Osteoblast (primary cell): ENCODE measurements at regions not wholly inside any gene's neighbourhood (a gene's known extent, or its start where the extent isn't known, plus 50 kb on each side); places are given as distances from the start of the nearest gene placed in this dataset.

Experiments used
- DNase-seq: peaks from one replicate; pipeline ENCODE4 v3.0.0; 2011; ENCODE audit warnings: low spot score, mixed read lengths; ENCODE audit not compliant: insufficient read length; ENCODE audit errors: missing footprints
- H2AFZ ChIP-seq: 2 replicates; pipeline ENCODE4 v1.6.0; 2011; ENCODE audit warnings: mild to moderate bottlenecking, low read length
- H3K27ac ChIP-seq: 2 replicates; pipeline ENCODE4 v1.5.1; 2011; ENCODE audit warnings: mild to moderate bottlenecking, low read depth, low read length, moderate library complexity
- H3K27me3 ChIP-seq: 2 replicates; pipeline ENCODE4 v1.6.0; 2012; ENCODE audit warnings: mild to moderate bottlenecking, control low read depth, inconsistent platforms, low read length, moderate library complexity; ENCODE audit not compliant: insufficient read depth
- H3K36me3 ChIP-seq: 2 replicates; pipeline ENCODE4 v1.5.1; 2011; ENCODE audit warnings: mild to moderate bottlenecking, low read length, control low read depth, moderate library complexity; ENCODE audit not compliant: insufficient read depth
- H3K4me1 ChIP-seq: 2 replicates; pipeline ENCODE4 v1.5.1; 2011; ENCODE audit warnings: mild to moderate bottlenecking, low read length, control low read depth, moderate library complexity; ENCODE audit not compliant: insufficient read depth
- H3K4me2 ChIP-seq: 2 replicates; pipeline ENCODE4 v1.6.0; 2011; ENCODE audit warnings: mild to moderate bottlenecking, low read length; ENCODE audit not compliant: insufficient read depth
- H3K4me3 ChIP-seq: fragments of 200-600 bp; sonication (generic); 3 replicates; pipeline ENCODE4 v1.5.1; 2012; ENCODE audit warnings: mild to moderate bottlenecking, low read length, inconsistent platforms; ENCODE audit not compliant: insufficient read depth
- H3K79me2 ChIP-seq: 2 replicates; pipeline ENCODE4 v1.6.0; 2012; ENCODE audit warnings: mild to moderate bottlenecking, low read length, control low read depth, inconsistent platforms; ENCODE audit not compliant: insufficient read depth
- H3K9me3 ChIP-seq: 2 replicates; pipeline ENCODE4 v1.5.1; 2011; ENCODE audit warnings: low read depth, low read length, control low read depth
- H4K20me1 ChIP-seq: 2 replicates; pipeline ENCODE4 v1.6.0; 2012; ENCODE audit warnings: mild to moderate bottlenecking, low read length, control low read depth; ENCODE audit not compliant: insufficient read depth
- TF ChIP-seq, protein P1 (sequence below): IDR thresholded peaks from 2 replicates; pipeline ENCODE4 v1.5.1; 2011; ENCODE audit warnings: mild to moderate bottlenecking, low read depth, low read length, moderate library complexity; ENCODE audit errors: extremely low read depth

- Histone ChIP-seq H3K27ac (no peak overlapping the region), H3K4me3 (no peak overlapping the region), H3K9me3 (peaks cover 3% of the 10 kb centered on the region), H3K79me2 (no peaks in the 10 kb centered on the region), H3K27me3 (no peaks in the 10 kb centered on the region), H3K36me3 (no peaks in the 10 kb centered on the region), H4K20me1 (no peaks in the 10 kb centered on the region), H3K4me2 (no peak overlapping the region), H3K4me1 (no peaks in the 10 kb centered on the region), H2AFZ (no peak overlapping the region)
- TF ChIP-seq, protein P1, sequence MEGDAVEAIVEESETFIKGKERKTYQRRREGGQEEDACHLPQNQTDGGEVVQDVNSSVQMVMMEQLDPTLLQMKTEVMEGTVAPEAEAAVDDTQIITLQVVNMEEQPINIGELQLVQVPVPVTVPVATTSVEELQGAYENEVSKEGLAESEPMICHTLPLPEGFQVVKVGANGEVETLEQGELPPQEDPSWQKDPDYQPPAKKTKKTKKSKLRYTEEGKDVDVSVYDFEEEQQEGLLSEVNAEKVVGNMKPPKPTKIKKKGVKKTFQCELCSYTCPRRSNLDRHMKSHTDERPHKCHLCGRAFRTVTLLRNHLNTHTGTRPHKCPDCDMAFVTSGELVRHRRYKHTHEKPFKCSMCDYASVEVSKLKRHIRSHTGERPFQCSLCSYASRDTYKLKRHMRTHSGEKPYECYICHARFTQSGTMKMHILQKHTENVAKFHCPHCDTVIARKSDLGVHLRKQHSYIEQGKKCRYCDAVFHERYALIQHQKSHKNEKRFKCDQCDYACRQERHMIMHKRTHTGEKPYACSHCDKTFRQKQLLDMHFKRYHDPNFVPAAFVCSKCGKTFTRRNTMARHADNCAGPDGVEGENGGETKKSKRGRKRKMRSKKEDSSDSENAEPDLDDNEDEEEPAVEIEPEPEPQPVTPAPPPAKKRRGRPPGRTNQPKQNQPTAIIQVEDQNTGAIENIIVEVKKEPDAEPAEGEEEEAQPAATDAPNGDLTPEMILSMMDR, result no peak
- no peak for DNase-seq
Measured at GRCh38 chr17:52546493-52546892, 388.0 kb upstream of the CA10 start.

- Histone ChIP-seq H3K27ac (no peak overlapping the region), H3K27me3 (no peaks in the 10 kb centered on the region), H3K36me3 (no peaks in the 10 kb centered on the region), H3K4me1 (no peaks in the 10 kb centered on the region), H3K9me3 (peaks cover 4% of the 10 kb centered on the region), H3K4me3 (no peak overlapping the region), H4K20me1 (no peaks in the 10 kb centered on the region), H2AFZ (no peak overlapping the region), H3K79me2 (no peaks in the 10 kb centered on the region), H3K4me2 (no peak overlapping the region)
- DNase-seq, result no peak
- TF ChIP-seq, protein P1, result no peak
Measured at GRCh38 chr17:52537421-52537820, 378.9 kb upstream of the CA10 start.

- H3K4me3 ChIP-seq, result no peak overlapping the region
- H3K36me3 ChIP-seq, result no peaks in the 10 kb centered on the region
- H3K9me3 ChIP-seq, result peaks cover 4% of the 10 kb centered on the region
- H3K4me2 ChIP-seq, result no peak overlapping the region
- no peaks in the 10 kb centered on the region for H3K79me2 ChIP-seq
- H3K27me3 ChIP-seq, result no peaks in the 10 kb centered on the region
- no peaks in the 10 kb centered on the region for H4K20me1 ChIP-seq
- no peak overlapping the region for H3K27ac ChIP-seq
- TF ChIP-seq, protein P1, result no peak
- DNase-seq, result no peak
- H2AFZ ChIP-seq, result no peak overlapping the region
- H3K4me1 ChIP-seq, result no peaks in the 10 kb centered on the region
Measured at GRCh38 chr17:52536489-52536888, 378.0 kb upstream of the CA10 start.

GRCh38 chr17:52532373-52532772 lies 373.9 kb upstream of the CA10 start:
- TF ChIP-seq, protein P1, result no peak
- Histone ChIP-seq H3K4me3 (no peak overlapping the region), H3K4me1 (no peaks in the 10 kb centered on the region)

More at GRCh38 chr17:52532373-52532772, 373.9 kb upstream of the CA10 start:
- H3K9me3 ChIP-seq, result no peaks in the 10 kb centered on the region
- no peaks in the 10 kb centered on the region for H3K27me3 ChIP-seq
- H3K27ac ChIP-seq, result no peak overlapping the region
- H3K79me2 ChIP-seq, result no peaks in the 10 kb centered on the region
- no peak overlapping the region for H2AFZ ChIP-seq
- no peak overlapping the region for H3K4me2 ChIP-seq
- no peak for DNase-seq
- H4K20me1 ChIP-seq, result no peaks in the 10 kb centered on the region
- no peaks in the 10 kb centered on the region for H3K36me3 ChIP-seq
